ENCODE measurements at regions not wholly inside any gene's neighbourhood (a gene's known extent, or its start where the extent isn't known, plus 50 kb on each side); places are given as distances from the start of the nearest gene placed in this dataset.

GRCh38 chr4:180766045-180766444, 1477.2 kb upstream of the TENM3 start:
- TF ChIP-seq ZFX (IDR thresholded peaks at IDR 0.05) (no peak), CTCF (conservative IDR thresholded peaks at IDR 0.05) (no peak)

Data from C4-2B (cell line).